A673 (cell line): ENCODE measurements at regions not wholly inside any gene's neighbourhood (a gene's known extent, or its start where the extent isn't known, plus 50 kb on each side); places are given as distances from the start of the nearest gene placed in this dataset.

Experiments used
- CTCF ChIP-seq: fragments of 300-800, 200-600 bp; sonication (generic); conservative IDR thresholded peaks from 2 replicates; pipeline ENCODE4 v1.5.1; 2017; ENCODE audit warnings: low read depth, mild to moderate bottlenecking, antibody characterized with exemption, low read length, moderate library complexity, mixed read lengths
- EZH2 ChIP-seq: fragments of 200-600 bp; sonication (generic); IDR thresholded peaks from 2 replicates; pipeline ENCODE4 v1.6.1; 2017; ENCODE audit warnings: borderline replicate concordance, low read depth, mild to moderate bottlenecking, mixed read lengths, antibody characterized with exemption, low read length; ENCODE audit not compliant: poor library complexity, severe bottlenecking

- TF ChIP-seq CTCF: no peak
- TF ChIP-seq EZH2: no peak
Measured at GRCh38 chr12:5114436-5114835, 70.8 kb downstream of the KCNA5 start.
